NT2/D1 (cell line): ENCODE measurements at regions not wholly inside any gene's neighbourhood (a gene's known extent, or its start where the extent isn't known, plus 50 kb on each side); places are given as distances from the start of the nearest gene placed in this dataset.

Experiments used
- YY1 ChIP-seq: IDR thresholded peaks from 2 replicates; pipeline ENCODE4 v1.6.1; 2011; ENCODE audit not compliant: insufficient read length, insufficient read depth
- ZNF274 ChIP-seq: IDR thresholded peaks from 2 replicates; pipeline ENCODE4 v1.6.1; 2011; ENCODE audit warnings: mild to moderate bottlenecking, low read depth, low read length

GRCh38 chr6:167491438-167492099, 166.7 kb downstream of the TTLL2 start:
- TF ChIP-seq ZNF274: no peak
- no peak for TF ChIP-seq YY1
